ENCODE measurements at regions not wholly inside any gene's neighbourhood (a gene's known extent, or its start where the extent isn't known, plus 50 kb on each side); places are given as distances from the start of the nearest gene placed in this dataset.

DNA sequence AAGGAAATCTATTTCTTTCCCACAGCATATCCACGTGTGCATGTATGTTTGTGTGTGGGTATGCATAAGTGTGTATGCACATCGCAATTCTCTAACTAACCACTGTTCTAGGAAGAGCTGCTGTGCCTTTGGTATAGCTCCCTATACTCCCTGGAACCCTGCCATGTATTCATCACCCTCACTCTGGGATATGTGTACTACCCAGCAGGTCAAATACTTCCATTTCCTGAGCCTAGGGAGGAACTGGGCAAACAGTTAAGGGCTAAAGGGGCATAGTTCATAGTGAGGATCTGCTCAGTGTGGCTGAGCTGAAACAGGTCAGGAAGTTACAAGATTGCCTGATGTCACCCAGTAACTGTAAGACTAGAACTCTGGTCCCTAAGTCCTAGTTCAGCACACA, 260.4 kb downstream of the RPLP1 start:
- ChIA-PET CTCF (no interaction called here), POLR2A (no interaction called here)
- TF ChIP-seq, protein P1, sequence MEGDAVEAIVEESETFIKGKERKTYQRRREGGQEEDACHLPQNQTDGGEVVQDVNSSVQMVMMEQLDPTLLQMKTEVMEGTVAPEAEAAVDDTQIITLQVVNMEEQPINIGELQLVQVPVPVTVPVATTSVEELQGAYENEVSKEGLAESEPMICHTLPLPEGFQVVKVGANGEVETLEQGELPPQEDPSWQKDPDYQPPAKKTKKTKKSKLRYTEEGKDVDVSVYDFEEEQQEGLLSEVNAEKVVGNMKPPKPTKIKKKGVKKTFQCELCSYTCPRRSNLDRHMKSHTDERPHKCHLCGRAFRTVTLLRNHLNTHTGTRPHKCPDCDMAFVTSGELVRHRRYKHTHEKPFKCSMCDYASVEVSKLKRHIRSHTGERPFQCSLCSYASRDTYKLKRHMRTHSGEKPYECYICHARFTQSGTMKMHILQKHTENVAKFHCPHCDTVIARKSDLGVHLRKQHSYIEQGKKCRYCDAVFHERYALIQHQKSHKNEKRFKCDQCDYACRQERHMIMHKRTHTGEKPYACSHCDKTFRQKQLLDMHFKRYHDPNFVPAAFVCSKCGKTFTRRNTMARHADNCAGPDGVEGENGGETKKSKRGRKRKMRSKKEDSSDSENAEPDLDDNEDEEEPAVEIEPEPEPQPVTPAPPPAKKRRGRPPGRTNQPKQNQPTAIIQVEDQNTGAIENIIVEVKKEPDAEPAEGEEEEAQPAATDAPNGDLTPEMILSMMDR (IDR thresholded peaks at IDR 0.05): no peak
- in situ Hi-C loops (cut with HindIII; ENCODE audit: low pct_unique_long_range_greater_than_20kb, low sequenced_read_pairs) (no loop called here), intact Hi-C loops (cut with micrococcal nuclease; ENCODE audit: unreplicated experiment) (no loop called here)
- ATAC-seq (0 out of 2 replicates have a peak, but pooled peaks have one; percentile 34), DNase-seq (ENCODE audit: low read depth, low spot score) (no peak)
- no peaks in the 10 kb centered on the region for H3K27me3 ChIP-seq (ENCODE audit: control insufficient read depth, insufficient read depth, low read length)
- H3K9me3 ChIP-seq (ENCODE audit: control insufficient read depth, insufficient read depth, low read depth, low read length): peaks cover 4% of the 10 kb centered on the region; the same call in 1 of the 2 replicates
- no peak overlapping the region for H3K4me3 ChIP-seq (ENCODE audit: low read depth in 2 of 2, low read length in 2 of 2)
- BruUV-seq (replicated peaks): no TSS peak
- no peaks in the 10 kb centered on the region for H3K4me1 ChIP-seq (ENCODE audit: control insufficient read depth, insufficient read depth, low read length)
- H3K27ac ChIP-seq (ENCODE audit: low read length): no peak overlapping the region
- H3K36me3 ChIP-seq (ENCODE audit: control insufficient read depth, insufficient read depth, low read length): no peaks in the 10 kb centered on the region

DNA sequence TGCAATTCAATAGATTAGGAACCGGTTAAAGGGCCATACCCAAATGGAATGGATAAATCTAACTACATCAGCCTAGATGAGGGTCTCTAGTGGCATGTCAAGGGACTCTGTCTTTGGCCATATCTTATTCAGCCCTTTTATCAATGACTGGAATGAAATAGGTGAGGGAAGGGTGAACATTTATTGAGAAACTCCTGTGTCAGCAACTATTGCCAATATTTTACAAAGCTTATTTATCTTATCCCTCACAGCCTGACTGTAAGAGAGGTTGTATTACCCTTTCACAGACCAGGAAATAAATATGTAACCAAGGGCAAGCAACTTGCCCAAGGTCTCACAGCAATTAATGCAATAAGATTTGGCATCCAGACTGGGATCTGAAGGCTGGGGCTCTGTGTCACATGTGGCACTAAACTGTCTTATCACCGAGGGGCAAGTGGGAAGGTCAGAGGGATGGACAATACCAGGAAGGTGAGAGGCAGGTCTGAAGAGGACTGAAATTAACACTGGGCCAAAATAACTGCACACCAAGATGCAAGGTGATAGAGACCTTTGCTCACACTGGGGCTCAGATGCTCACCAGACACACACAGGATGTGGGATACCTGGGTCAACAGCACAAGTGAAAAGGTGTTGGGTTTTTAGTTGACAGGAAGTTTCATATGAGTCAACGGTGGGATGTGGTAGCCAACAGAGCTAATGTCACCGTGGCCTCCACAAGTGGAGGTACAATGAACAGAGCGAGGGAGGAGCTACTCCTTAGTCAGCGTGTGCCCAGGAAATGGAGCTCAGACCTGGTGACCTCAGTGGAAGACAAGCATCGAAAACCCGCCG, 261.3 kb downstream of the RPLP1 start:
- no TSS peak for BruUV-seq (replicated peaks)

GRCh38 chr15:69715210-69715609, 262.6 kb downstream of the RPLP1 start:
- DNase-seq (ENCODE audit: low read depth, low spot score) (no peak), ATAC-seq (no peak)
- ChIA-PET CTCF (no interaction called here), POLR2A (no interaction called here)
- no peaks in the 10 kb centered on the region for H3K9me3 ChIP-seq (ENCODE audit: control insufficient read depth, insufficient read depth, low read depth, low read length)
- no TSS peak for BruUV-seq (replicated peaks)
- no peaks in the 10 kb centered on the region for H3K36me3 ChIP-seq (ENCODE audit: control insufficient read depth, insufficient read depth, low read length)
- intact Hi-C loops (cut with micrococcal nuclease; ENCODE audit: unreplicated experiment): no loop called here
- H3K4me3 ChIP-seq (ENCODE audit: low read depth in 2 of 2, low read length in 2 of 2): no peak overlapping the region
- TF ChIP-seq, protein P1 (IDR thresholded peaks at IDR 0.05): no peak
- TF ChIP-seq, protein P2, sequence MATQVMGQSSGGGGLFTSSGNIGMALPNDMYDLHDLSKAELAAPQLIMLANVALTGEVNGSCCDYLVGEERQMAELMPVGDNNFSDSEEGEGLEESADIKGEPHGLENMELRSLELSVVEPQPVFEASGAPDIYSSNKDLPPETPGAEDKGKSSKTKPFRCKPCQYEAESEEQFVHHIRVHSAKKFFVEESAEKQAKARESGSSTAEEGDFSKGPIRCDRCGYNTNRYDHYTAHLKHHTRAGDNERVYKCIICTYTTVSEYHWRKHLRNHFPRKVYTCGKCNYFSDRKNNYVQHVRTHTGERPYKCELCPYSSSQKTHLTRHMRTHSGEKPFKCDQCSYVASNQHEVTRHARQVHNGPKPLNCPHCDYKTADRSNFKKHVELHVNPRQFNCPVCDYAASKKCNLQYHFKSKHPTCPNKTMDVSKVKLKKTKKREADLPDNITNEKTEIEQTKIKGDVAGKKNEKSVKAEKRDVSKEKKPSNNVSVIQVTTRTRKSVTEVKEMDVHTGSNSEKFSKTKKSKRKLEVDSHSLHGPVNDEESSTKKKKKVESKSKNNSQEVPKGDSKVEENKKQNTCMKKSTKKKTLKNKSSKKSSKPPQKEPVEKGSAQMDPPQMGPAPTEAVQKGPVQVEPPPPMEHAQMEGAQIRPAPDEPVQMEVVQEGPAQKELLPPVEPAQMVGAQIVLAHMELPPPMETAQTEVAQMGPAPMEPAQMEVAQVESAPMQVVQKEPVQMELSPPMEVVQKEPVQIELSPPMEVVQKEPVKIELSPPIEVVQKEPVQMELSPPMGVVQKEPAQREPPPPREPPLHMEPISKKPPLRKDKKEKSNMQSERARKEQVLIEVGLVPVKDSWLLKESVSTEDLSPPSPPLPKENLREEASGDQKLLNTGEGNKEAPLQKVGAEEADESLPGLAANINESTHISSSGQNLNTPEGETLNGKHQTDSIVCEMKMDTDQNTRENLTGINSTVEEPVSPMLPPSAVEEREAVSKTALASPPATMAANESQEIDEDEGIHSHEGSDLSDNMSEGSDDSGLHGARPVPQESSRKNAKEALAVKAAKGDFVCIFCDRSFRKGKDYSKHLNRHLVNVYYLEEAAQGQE (IDR thresholded peaks at IDR 0.05; ENCODE audit: insufficient read depth in 1 of 2, low read depth in 2 of 2, low read length in 1 of 2): no peak
- TF ChIP-seq TCF7L2 (IDR thresholded peaks at IDR 0.05; ENCODE audit: low read depth, low read length) (no peak), SIN3A (IDR thresholded peaks at IDR 0.05; ENCODE audit: borderline replicate concordance, insufficient read depth, low read depth, low read length) (no peak), POLR2AphosphoS5 (IDR thresholded peaks at IDR 0.05; ENCODE audit: low read depth, low read length) (no peak)
- H3K27ac ChIP-seq (ENCODE audit: low read length): no peak overlapping the region
- in situ Hi-C loops (cut with HindIII; ENCODE audit: low pct_unique_long_range_greater_than_20kb, low sequenced_read_pairs): no loop called here
- H3K27me3 ChIP-seq (ENCODE audit: control insufficient read depth, insufficient read depth, low read length): no peaks in the 10 kb centered on the region
- no peaks in the 10 kb centered on the region for H3K4me1 ChIP-seq (ENCODE audit: control insufficient read depth, insufficient read depth, low read length)

More for the DNA sequence above, 261.3 kb downstream of the RPLP1 start:
- DNase-seq (ENCODE audit: low read depth, low spot score) (no peak), ATAC-seq (no peak)
- in situ Hi-C loops (cut with HindIII; ENCODE audit: low pct_unique_long_range_greater_than_20kb, low sequenced_read_pairs) (no loop called here), intact Hi-C loops (cut with micrococcal nuclease; ENCODE audit: unreplicated experiment) (no loop called here)
- ChIA-PET POLR2A (no interaction called here), CTCF (no interaction called here)
- no peaks in the 10 kb centered on the region for H3K4me1 ChIP-seq (ENCODE audit: control insufficient read depth, insufficient read depth, low read length)
- no peak overlapping the region for H3K27ac ChIP-seq (ENCODE audit: low read length)
- no peak overlapping the region for H3K4me3 ChIP-seq (ENCODE audit: low read depth in 2 of 2, low read length in 2 of 2)
- H3K9me3 ChIP-seq (ENCODE audit: control insufficient read depth, insufficient read depth, low read depth, low read length): peaks cover 2% of the 10 kb centered on the region; the same call in 1 of the 2 replicates
- no peaks in the 10 kb centered on the region for H3K27me3 ChIP-seq (ENCODE audit: control insufficient read depth, insufficient read depth, low read length)
- no peaks in the 10 kb centered on the region for H3K36me3 ChIP-seq (ENCODE audit: control insufficient read depth, insufficient read depth, low read length)
- no peak for TF ChIP-seq SIN3A (IDR thresholded peaks at IDR 0.05; ENCODE audit: borderline replicate concordance, insufficient read depth, low read depth, low read length)
- no peak for TF ChIP-seq TCF7L2 (IDR thresholded peaks at IDR 0.05; ENCODE audit: low read depth, low read length)
- no peak for TF ChIP-seq POLR2AphosphoS5 (IDR thresholded peaks at IDR 0.05; ENCODE audit: low read depth, low read length)
- TF ChIP-seq, protein P1 (IDR thresholded peaks at IDR 0.05): no peak
